ENCODE measurements at regions not wholly inside any gene's neighbourhood (a gene's known extent, or its start where the extent isn't known, plus 50 kb on each side); places are given as distances from the start of the nearest gene placed in this dataset.
"Not testable (repeated sequence)": the region's sequence is repeated elsewhere in the genome, so short reads cannot be mapped to it uniquely, and the experiment has no call there.

GRCh38 chr12:58325561-58325960 is 384.2 kb downstream of the ATP23 start:
- no peak for TF ChIP-seq CTCF (IDR thresholded peaks at IDR 0.05; ENCODE audit: insufficient read depth, low read length)
- no peaks in the 10 kb centered on the region for H3K27me3 ChIP-seq (ENCODE audit: insufficient read depth, poor library complexity, severe bottlenecking)
- H3K4me3 ChIP-seq (replicated peaks; ENCODE audit: insufficient read depth, low read length): no peak overlapping the region
- no peak overlapping the region for H3K27ac ChIP-seq (replicated peaks)
- DNase-seq (ENCODE audit: low read depth in 1 of 2, low spot score in 1 of 2): no peak

- no peak for DNase-seq (ENCODE audit: low read depth in 1 of 2, low spot score in 1 of 2)
Measured at GRCh38 chr12:58326534-58326933, 385.2 kb downstream of the ATP23 start.

GRCh38 chr12:58336581-58337242 is 395.3 kb downstream of the ATP23 start:
- not testable (repeated sequence) for H3K4me3 ChIP-seq (replicated peaks; ENCODE audit: insufficient read depth, low read length); H3K27me3 ChIP-seq (ENCODE audit: insufficient read depth, poor library complexity, severe bottlenecking); DNase-seq (ENCODE audit: low read depth in 1 of 2, low spot score in 1 of 2); H3K27ac ChIP-seq (replicated peaks)

More at GRCh38 chr12:58326534-58326933, 385.2 kb downstream of the ATP23 start:
- no peaks in the 10 kb centered on the region for H3K27me3 ChIP-seq (ENCODE audit: insufficient read depth, poor library complexity, severe bottlenecking)
- no peak overlapping the region for H3K4me3 ChIP-seq (replicated peaks; ENCODE audit: insufficient read depth, low read length)
- TF ChIP-seq GABPA (IDR thresholded peaks at IDR 0.05; ENCODE audit: low read depth) (no peak), REST (IDR thresholded peaks at IDR 0.05; ENCODE audit: insufficient replicate concordance, low read depth) (no peak), SPI1 (IDR thresholded peaks at IDR 0.05; ENCODE audit: borderline replicate concordance, low read depth) (no peak), CTCF (IDR thresholded peaks at IDR 0.05; ENCODE audit: insufficient read depth, low read length) (no peak), POLR2AphosphoS5 (IDR thresholded peaks at IDR 0.05; ENCODE audit: low read depth) (no peak)
- H3K27ac ChIP-seq (replicated peaks): no peak overlapping the region

GRCh38 chr12:58337539-58337938 is 396.2 kb downstream of the ATP23 start:
- not testable (repeated sequence) for H3K4me3 ChIP-seq (replicated peaks; ENCODE audit: insufficient read depth, low read length); H3K27me3 ChIP-seq (ENCODE audit: insufficient read depth, poor library complexity, severe bottlenecking); H3K27ac ChIP-seq (replicated peaks)
- DNase-seq (ENCODE audit: low read depth in 1 of 2, low spot score in 1 of 2): peak in 1 of 2 experiments; percentile 12
- peak; percentile 73 for TF ChIP-seq SPI1 (IDR thresholded peaks at IDR 0.05; ENCODE audit: borderline replicate concordance, low read depth)

- no peak for DNase-seq (ENCODE audit: low read depth in 1 of 2, low spot score in 1 of 2)
- H3K4me3 ChIP-seq (replicated peaks; ENCODE audit: insufficient read depth, low read length): no peak overlapping the region
- peaks cover 10% of the 10 kb centered on the region for H3K27me3 ChIP-seq (ENCODE audit: insufficient read depth, poor library complexity, severe bottlenecking)
- TF ChIP-seq REST (IDR thresholded peaks at IDR 0.05; ENCODE audit: insufficient replicate concordance, low read depth) (no peak), GABPA (IDR thresholded peaks at IDR 0.05; ENCODE audit: low read depth) (no peak), SPI1 (IDR thresholded peaks at IDR 0.05; ENCODE audit: borderline replicate concordance, low read depth) (no peak), CTCF (IDR thresholded peaks at IDR 0.05; ENCODE audit: insufficient read depth, low read length) (no peak), POLR2AphosphoS5 (IDR thresholded peaks at IDR 0.05; ENCODE audit: low read depth) (no peak)
- H3K27ac ChIP-seq (replicated peaks): no peak overlapping the region
Measured at GRCh38 chr12:58341791-58342190, 400.4 kb downstream of the ATP23 start.

Data from HL-60 (cell line).